Stimulated activated CD4-positive, alpha-beta T cell treated with anti-CD3 and anti-CD28 coated beads, Interleukin-15, amount 100 ng/mL, for 48 hours (primary cell): ENCODE measurements at regions not wholly inside any gene's neighbourhood (a gene's known extent, or its start where the extent isn't known, plus 50 kb on each side); places are given as distances from the start of the nearest gene placed in this dataset.
"Not testable (repeated sequence)": the region's sequence is repeated elsewhere in the genome, so short reads cannot be mapped to it uniquely, and the experiment has no call there.

ENCODE experiments used
- DNase-seq, 2 donors: peaks; one replicate each; pipeline ENCODE4 v3.0.0-alpha.2; 2020; ENCODE audit warnings: low read depth in 2 of 2

GRCh38 chr14:71776471-71777360 is 155.5 kb upstream of the RGS6 start:
- DNase-seq: no peak

- no peak for DNase-seq
Measured at GRCh38 chr14:71780075-71780474, 152.2 kb upstream of the RGS6 start.

- DNase-seq: no peak
Measured at GRCh38 chr14:71780822-71781221, 151.4 kb upstream of the RGS6 start.

GRCh38 chr14:71783088-71783487 is 149.1 kb upstream of the RGS6 start:
- DNase-seq: no peak

GRCh38 chr14:71783786-71784185 is 148.4 kb upstream of the RGS6 start:
- no peak for DNase-seq

- DNase-seq: no peak
Measured at GRCh38 chr14:71789005-71789404, 143.2 kb upstream of the RGS6 start.

- no peak for DNase-seq
Measured at GRCh38 chr14:71799841-71800240, 132.4 kb upstream of the RGS6 start.

- no peak for DNase-seq
Measured at GRCh38 chr14:71800878-71801277, 131.4 kb upstream of the RGS6 start.

- DNase-seq: no peak
Measured at GRCh38 chr14:71803539-71804260, 128.5 kb upstream of the RGS6 start.

GRCh38 chr14:71804992-71805391 is 127.2 kb upstream of the RGS6 start:
- DNase-seq: no peak

GRCh38 chr14:71807049-71807448 is 125.2 kb upstream of the RGS6 start:
- not testable (repeated sequence) for DNase-seq

GRCh38 chr14:71810800-71811199 is 121.4 kb upstream of the RGS6 start:
- DNase-seq: not testable (repeated sequence)

GRCh38 chr14:71812693-71813092 is 119.5 kb upstream of the RGS6 start:
- no peak for DNase-seq

- no peak for DNase-seq
Measured at GRCh38 chr14:71815110-71815509, 117.1 kb upstream of the RGS6 start.

- no peak for DNase-seq
Measured at GRCh38 chr14:71824816-71825215, 107.4 kb upstream of the RGS6 start.

GRCh38 chr14:71833476-71833875 is 98.8 kb upstream of the RGS6 start:
- no peak for DNase-seq

- no peak for DNase-seq
Measured at GRCh38 chr14:71834284-71835204, 97.7 kb upstream of the RGS6 start.

- DNase-seq: no peak
Measured at GRCh38 chr14:71852181-71852580, 80.0 kb upstream of the RGS6 start.

- DNase-seq: peak; percentile 27 to 52
Measured at GRCh38 chr14:71855399-71856036, 76.7 kb upstream of the RGS6 start.

GRCh38 chr14:71856199-71856919 is 75.9 kb upstream of the RGS6 start:
- DNase-seq: no peak

- DNase-seq: no peak
Measured at GRCh38 chr14:71863049-71863448, 69.2 kb upstream of the RGS6 start.
